Fibroblast of skin of scalp (primary cell): ENCODE measurements at regions not wholly inside any gene's neighbourhood (a gene's known extent, or its start where the extent isn't known, plus 50 kb on each side); places are given as distances from the start of the nearest gene placed in this dataset.
"Not testable (repeated sequence)": the region's sequence is repeated elsewhere in the genome, so short reads cannot be mapped to it uniquely, and the experiment has no call there.

Source experiments
- DNase-seq: peaks from one replicate; pipeline ENCODE4 v3.0.0-alpha.2; 2013

- no peak for DNase-seq
Measured at GRCh38 chr14:34088914-34089313, 138.0 kb upstream of the EGLN3 start.

- no peak for DNase-seq
Measured at GRCh38 chr14:34087571-34087970, 136.7 kb upstream of the EGLN3 start.

- DNase-seq = no peak
Measured at GRCh38 chr14:34086223-34086757, 135.4 kb upstream of the EGLN3 start.

GRCh38 chr14:34085695-34086094 is 134.8 kb upstream of the EGLN3 start:
- no peak for DNase-seq

- peak; percentile 58 for DNase-seq
Measured at GRCh38 chr14:34081576-34082136, 130.8 kb upstream of the EGLN3 start.

- peak; percentile 67 for DNase-seq
Measured at GRCh38 chr14:34081101-34081575, 130.3 kb upstream of the EGLN3 start.

- DNase-seq = not testable (repeated sequence)
Measured at GRCh38 chr14:34079643-34080042, 128.8 kb upstream of the EGLN3 start.

- peak; percentile 28 for DNase-seq
Measured at GRCh38 chr14:34078117-34078743, 127.4 kb upstream of the EGLN3 start.

GRCh38 chr14:34075826-34076225 is 125.0 kb upstream of the EGLN3 start:
- no peak for DNase-seq

- no peak for DNase-seq
Measured at GRCh38 chr14:34075042-34075744, 124.3 kb upstream of the EGLN3 start.

GRCh38 chr14:34072921-34073320 is 122.0 kb upstream of the EGLN3 start:
- no peak for DNase-seq

GRCh38 chr14:34072401-34072800 is 121.5 kb upstream of the EGLN3 start:
- DNase-seq = no peak

- DNase-seq = no peak
Measured at GRCh38 chr14:34070917-34071407, 120.1 kb upstream of the EGLN3 start.

- no peak for DNase-seq
Measured at GRCh38 chr14:34069854-34070582, 119.1 kb upstream of the EGLN3 start.

GRCh38 chr14:34067587-34067986 is 116.7 kb upstream of the EGLN3 start:
- DNase-seq = no peak

GRCh38 chr14:34065690-34066391 is 115.0 kb upstream of the EGLN3 start:
- DNase-seq = no peak

- no peak for DNase-seq
Measured at GRCh38 chr14:34065236-34065635, 114.4 kb upstream of the EGLN3 start.

- peak; percentile 66 for DNase-seq
Measured at GRCh38 chr14:34064349-34064748, 113.5 kb upstream of the EGLN3 start.

- DNase-seq = peak; percentile 40
Measured at GRCh38 chr14:34063470-34064164, 112.7 kb upstream of the EGLN3 start.

GRCh38 chr14:34063042-34063441 is 112.2 kb upstream of the EGLN3 start:
- no peak for DNase-seq

- no peak for DNase-seq
Measured at GRCh38 chr14:34062353-34062973, 111.6 kb upstream of the EGLN3 start.
